GM12891 (cell line): ENCODE measurements at regions not wholly inside any gene's neighbourhood (a gene's known extent, or its start where the extent isn't known, plus 50 kb on each side); places are given as distances from the start of the nearest gene placed in this dataset.

Source experiments
- DNase-seq: peaks from one replicate; pipeline ENCODE4 v3.0.0; 2011; ENCODE audit warnings: low spot score; ENCODE audit not compliant: insufficient read length
- FAIRE-seq: peaks from 2 replicates; lab custom pipeline; 2011; peaks lifted over from hg19 to GRCh38; lab: Jason Lieb, UNC
- PAX5 ChIP-seq: IDR thresholded peaks from 2 replicates; pipeline ENCODE4 v1.6.1; 2011; ENCODE audit warnings: low read length, moderate library complexity, mild to moderate bottlenecking; ENCODE audit not compliant: insufficient read depth, severe bottlenecking
- POLR2A ChIP-seq: IDR thresholded peaks from 2 replicates; pipeline ENCODE4 v1.6.1; 2011; ENCODE audit warnings: low read depth, low read length, control low read depth
- POLR2AphosphoS5 ChIP-seq: IDR thresholded peaks from 2 replicates; pipeline ENCODE4 v1.6.1; 2011; ENCODE audit warnings: low read depth, low read length, control low read depth
- POU2F2 ChIP-seq: IDR thresholded peaks from 2 replicates; pipeline ENCODE4 v1.6.1; 2011; ENCODE audit warnings: low read depth, mild to moderate bottlenecking, control low read depth, low read length, moderate library complexity
- SPI1 ChIP-seq: IDR thresholded peaks from 2 replicates; pipeline ENCODE4 v1.6.1; 2011; ENCODE audit warnings: low read depth, low read length, control low read depth
- TAF1 ChIP-seq: IDR thresholded peaks from 2 replicates; pipeline ENCODE4 v1.6.1; 2011; ENCODE audit warnings: low read depth, low read length, control low read depth

DNA sequence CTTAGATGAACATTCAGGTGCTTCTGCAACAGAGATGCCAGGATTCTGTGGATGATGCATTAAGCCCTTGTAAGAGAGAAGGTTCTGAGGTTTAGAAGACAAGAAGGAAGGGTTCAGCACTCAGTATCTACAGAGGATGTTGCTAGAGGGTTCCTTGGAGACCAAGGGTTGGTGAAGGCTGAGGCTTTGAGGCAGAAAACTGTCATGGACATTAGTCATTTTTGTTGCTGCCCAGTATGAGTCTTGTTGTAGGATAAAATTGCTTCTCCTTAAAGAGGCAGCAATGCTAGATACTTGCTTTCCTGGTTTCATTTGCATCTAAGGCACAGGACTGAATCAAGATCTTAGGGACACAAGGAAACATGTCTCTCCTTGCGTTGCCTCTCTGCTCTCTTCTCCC lies 319.4 kb upstream of the NFIA start:
- TF ChIP-seq POLR2A (no peak), SPI1 (no peak), POLR2AphosphoS5 (no peak), TAF1 (no peak), POU2F2 (no peak), PAX5 (no peak)
- DNase-seq (no peak), FAIRE-seq (no peak)

- DNase-seq (no peak), FAIRE-seq (no peak)
- TF ChIP-seq POU2F2 (no peak), POLR2AphosphoS5 (no peak), PAX5 (no peak), TAF1 (no peak), SPI1 (no peak), POLR2A (no peak)
Measured at GRCh38 chr1:60762176-60762575, 320.2 kb upstream of the NFIA start.

DNA sequence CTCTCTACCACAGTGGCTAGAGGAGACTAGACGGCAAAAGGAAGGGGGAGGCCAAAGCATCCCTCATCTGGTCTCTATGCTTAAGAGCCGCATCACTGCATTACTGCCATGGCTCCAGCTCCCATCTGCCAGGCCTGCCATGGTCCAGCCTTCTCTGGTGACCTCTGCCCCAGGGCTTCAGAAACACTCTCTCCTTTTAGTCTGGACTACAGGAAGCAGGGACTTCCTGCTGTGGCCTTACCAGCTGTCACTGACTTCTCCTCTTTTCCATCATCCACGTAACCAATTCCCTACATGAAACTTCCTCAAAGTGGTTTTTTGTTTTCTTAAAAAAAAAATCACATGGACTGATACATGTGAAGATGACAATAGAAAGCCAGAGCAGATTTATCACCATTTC lies 323.1 kb upstream of the NFIA start:
- FAIRE-seq: no peak
- TF ChIP-seq POLR2A: no peak
- no peak for TF ChIP-seq POU2F2
- no peak for TF ChIP-seq POLR2AphosphoS5
- no peak for TF ChIP-seq SPI1
- TF ChIP-seq PAX5: no peak
- TF ChIP-seq TAF1: no peak
- DNase-seq: no peak

GRCh38 chr1:60757485-60757884 lies 324.9 kb upstream of the NFIA start:
- TF ChIP-seq POLR2AphosphoS5 (no peak), PAX5 (no peak), TAF1 (no peak), SPI1 (no peak), POLR2A (no peak), POU2F2 (no peak)
- FAIRE-seq (no peak), DNase-seq (no peak)

DNA sequence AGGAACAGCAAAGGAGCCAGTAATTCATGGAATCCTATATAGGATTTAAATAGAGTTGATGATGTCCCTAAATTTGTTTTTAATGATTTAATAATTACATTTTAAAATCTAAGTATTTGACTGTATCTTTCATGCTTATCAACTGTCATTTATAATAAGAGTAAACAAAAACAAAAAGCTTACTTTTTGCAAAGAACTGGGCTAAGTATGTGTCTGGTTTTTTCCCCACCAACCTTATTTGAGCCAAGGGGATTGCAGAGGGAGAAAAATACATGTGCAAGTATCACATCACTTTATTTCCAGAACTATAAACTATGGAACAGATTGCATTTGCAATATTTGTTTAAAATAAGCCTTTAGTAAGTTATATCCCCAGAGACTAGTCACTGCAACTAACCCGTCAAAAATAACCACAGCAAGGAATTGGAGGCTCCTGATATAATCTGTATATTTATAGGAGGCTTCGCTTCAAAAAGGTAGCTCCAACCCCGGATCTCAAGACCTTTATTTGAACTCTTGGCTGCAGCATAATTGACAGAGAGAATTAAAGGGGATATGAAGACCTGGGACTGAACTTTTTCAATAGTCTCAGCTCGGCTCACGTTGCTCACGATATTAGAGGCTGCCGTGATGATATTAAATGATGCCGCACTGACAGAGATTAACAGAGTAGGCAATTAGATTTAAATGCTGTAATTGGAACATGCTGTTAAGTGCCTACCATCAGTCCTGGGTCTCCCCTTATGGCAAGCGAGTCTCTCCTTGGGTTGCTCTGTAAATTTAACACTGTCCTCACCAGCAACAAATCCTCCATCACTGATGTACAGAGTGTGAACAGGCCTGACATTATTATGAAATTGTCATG lies 329.1 kb upstream of the NFIA start:
- no peak for FAIRE-seq
- TF ChIP-seq TAF1: no peak
- no peak for TF ChIP-seq POU2F2
- no peak for TF ChIP-seq PAX5
- no peak for TF ChIP-seq SPI1
- TF ChIP-seq POLR2A: no peak
- TF ChIP-seq POLR2AphosphoS5: no peak
- no peak for DNase-seq

- no peak for TF ChIP-seq SPI1
- TF ChIP-seq PAX5: no peak
- TF ChIP-seq TAF1: no peak
- TF ChIP-seq POLR2AphosphoS5: no peak
- TF ChIP-seq POLR2A: no peak
- no peak for TF ChIP-seq POU2F2
- DNase-seq (no peak), FAIRE-seq (no peak)
Measured at GRCh38 chr1:60751306-60751705, 331.1 kb upstream of the NFIA start.

DNA sequence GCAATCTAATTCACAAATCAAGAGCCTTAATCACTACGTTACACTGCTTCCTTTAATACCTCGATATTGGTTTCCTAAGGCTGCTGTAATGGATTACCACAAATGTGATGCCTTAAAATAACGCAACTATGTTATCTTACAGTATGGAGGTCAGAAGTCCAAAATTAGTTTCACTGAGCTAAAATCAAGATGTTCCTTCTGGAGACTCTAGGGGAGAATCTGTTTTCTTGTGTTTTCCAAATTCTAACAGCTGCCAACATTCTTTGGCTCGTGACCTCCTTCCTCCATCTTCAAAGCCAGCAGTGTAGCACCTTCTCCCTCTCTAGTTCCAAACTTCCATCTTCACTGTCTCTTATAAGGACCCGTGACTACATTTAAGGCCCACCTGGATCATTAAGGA lies 335.0 kb upstream of the NFIA start:
- no peak for FAIRE-seq
- TF ChIP-seq POLR2A (no peak), POU2F2 (no peak), SPI1 (no peak), TAF1 (no peak), POLR2AphosphoS5 (no peak), PAX5 (no peak)

GRCh38 chr1:60746278-60746791 lies 336.0 kb upstream of the NFIA start:
- TF ChIP-seq POU2F2 (no peak), PAX5 (no peak), SPI1 (no peak), POLR2A (no peak)
- DNase-seq: no peak
- FAIRE-seq: no peak

More for the DNA sequence above, 335.0 kb upstream of the NFIA start:
- DNase-seq: no peak

- DNase-seq: no peak
- no peak for FAIRE-seq
Measured at GRCh38 chr1:60745484-60745883, 336.9 kb upstream of the NFIA start.

DNA sequence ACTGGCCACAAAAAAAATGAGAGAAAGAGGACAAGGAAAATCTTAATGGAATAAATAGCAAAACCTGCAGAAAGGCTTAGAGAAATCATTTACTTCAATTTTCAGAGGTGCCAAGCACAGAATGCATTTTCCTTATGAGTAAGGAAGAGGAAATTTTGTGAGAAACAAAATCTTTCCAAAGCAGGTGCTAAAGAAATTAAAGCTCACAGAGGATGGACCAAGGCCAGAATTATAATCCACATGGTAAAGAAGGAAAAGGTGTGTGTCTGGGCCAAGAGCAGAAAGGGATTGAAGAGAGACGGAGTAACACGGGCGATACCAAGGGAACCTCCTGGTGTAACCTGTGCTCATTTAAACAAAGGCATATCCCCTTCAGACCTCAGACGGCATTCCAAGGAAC lies 340.0 kb upstream of the NFIA start:
- DNase-seq: no peak
- FAIRE-seq: no peak
- TF ChIP-seq POLR2A (no peak), POU2F2 (no peak), PAX5 (no peak), SPI1 (no peak), TAF1 (no peak), POLR2AphosphoS5 (no peak)

More at GRCh38 chr1:60745484-60745883, 336.9 kb upstream of the NFIA start:
- TF ChIP-seq SPI1 (no peak), TAF1 (no peak), POU2F2 (no peak), PAX5 (no peak), POLR2AphosphoS5 (no peak), POLR2A (no peak)
